Stimulated activated effector memory CD8-positive, alpha-beta T cell treated with anti-CD3 and anti-CD28 coated beads, Interleukin-12 subunit alpha, Interleukin-12 subunit beta, amount 100 ng/mL, for 72 hours (primary cell): ENCODE measurements at regions not wholly inside any gene's neighbourhood (a gene's known extent, or its start where the extent isn't known, plus 50 kb on each side); places are given as distances from the start of the nearest gene placed in this dataset.
A peak's percentile ranks its signal among the peaks of the same experiment; 100 is the strongest.

Source experiments
- ATAC-seq: fragments of 150-1000 bp; cut with Tn5 transposase; 2 replicates; pipeline ENCODE4 v1.10.0; 2021
- DNase-seq, 2 donors: peaks; one replicate each; pipeline ENCODE4 v3.0.0; 2021 to 2022; ENCODE audit warnings: low spot score in 2 of 2
- H3K27ac Mint-ChIP-seq: one replicate; pipeline ENCODE4 v1.8.0; 2022; ENCODE audit warnings: mild to moderate bottlenecking, mixed read lengths
- H3K36me3 Mint-ChIP-seq: one replicate; pipeline ENCODE4 v1.8.0; 2022; ENCODE audit warnings: mild to moderate bottlenecking, mixed read lengths
- H3K4me1 Mint-ChIP-seq: one replicate; pipeline ENCODE4 v1.8.0; 2022; ENCODE audit warnings: mixed read lengths
- H3K4me3 Mint-ChIP-seq: one replicate; pipeline ENCODE4 v1.8.0; 2022; ENCODE audit warnings: mild to moderate bottlenecking, mixed read lengths
- H3K9me3 Mint-ChIP-seq: one replicate; pipeline ENCODE4 v1.8.0; 2022; ENCODE audit warnings: mixed read lengths

DNA sequence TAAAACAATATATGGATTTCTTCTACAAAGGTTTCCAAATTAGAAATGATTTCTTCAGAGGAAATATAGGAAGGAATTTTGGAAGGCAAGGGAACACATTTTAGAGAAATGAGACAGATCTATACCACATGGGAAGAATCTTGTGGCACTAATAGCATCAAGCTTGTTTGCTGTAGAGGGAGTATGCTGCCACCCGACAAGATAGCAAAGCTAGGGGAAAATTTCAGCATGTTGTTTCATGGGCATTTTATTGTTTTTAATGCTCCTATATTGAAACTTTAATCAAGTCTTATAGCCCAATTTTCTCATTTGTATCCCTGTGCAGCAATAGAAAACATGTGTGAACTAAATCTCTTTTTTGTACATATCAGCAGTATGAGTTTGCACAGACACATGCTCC lies 551.7 kb upstream of the INTU start:
- Mint-ChIP-seq H3K4me1 (no peaks in the 10 kb centered on the region), H3K9me3 (peaks cover 11% of the 10 kb centered on the region), H3K27ac (no peak overlapping the region), H3K36me3 (no peaks in the 10 kb centered on the region), H3K4me3 (no peak overlapping the region)
- ATAC-seq (no peak), DNase-seq (no peak)

DNA sequence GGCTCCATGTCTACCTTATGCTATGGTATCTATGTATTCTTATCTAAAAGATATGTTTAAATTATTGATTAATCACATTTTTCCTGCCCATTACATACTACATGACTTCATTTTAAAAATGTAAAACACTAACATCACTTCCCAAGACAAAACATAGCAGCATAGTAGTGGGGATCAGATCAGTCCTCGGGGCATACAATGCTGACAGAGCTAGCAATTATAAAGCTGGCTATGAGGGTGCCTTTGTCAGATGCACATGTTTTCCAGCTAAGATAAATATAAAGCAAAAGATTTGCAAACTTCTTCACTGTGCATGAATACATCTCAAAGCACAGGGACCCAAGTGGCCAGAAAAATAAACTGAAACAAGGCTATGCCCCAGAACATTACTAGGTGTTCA lies 549.8 kb upstream of the INTU start:
- H3K27ac Mint-ChIP-seq: no peak overlapping the region
- H3K36me3 Mint-ChIP-seq: no peaks in the 10 kb centered on the region
- no peak overlapping the region for H3K4me3 Mint-ChIP-seq
- H3K9me3 Mint-ChIP-seq: peaks cover 16% of the 10 kb centered on the region
- ATAC-seq (no peak), DNase-seq (no peak)
- H3K4me1 Mint-ChIP-seq: no peaks in the 10 kb centered on the region

DNA sequence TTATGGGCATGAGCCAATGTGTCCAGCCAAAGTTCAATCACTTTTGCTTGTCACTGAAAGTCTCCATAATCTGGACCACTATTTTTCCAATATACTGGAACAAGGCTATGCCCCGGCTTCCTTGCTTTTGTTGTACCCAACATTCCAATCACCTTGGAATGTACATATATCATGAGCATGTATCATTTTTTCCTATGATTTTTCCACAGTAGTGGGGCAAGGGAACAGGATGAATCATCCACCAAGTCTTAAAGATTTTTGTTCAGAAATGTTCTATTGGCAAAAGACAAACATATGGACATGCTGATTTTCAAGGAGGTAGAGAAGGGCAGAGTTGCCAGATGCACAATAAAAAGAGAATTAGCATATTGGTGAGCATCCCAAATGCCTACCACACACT lies 548.1 kb upstream of the INTU start:
- Mint-ChIP-seq H3K4me3 (no peak overlapping the region), H3K27ac (no peak overlapping the region), H3K4me1 (no peaks in the 10 kb centered on the region), H3K9me3 (peaks cover 25% of the 10 kb centered on the region), H3K36me3 (no peaks in the 10 kb centered on the region)
- DNase-seq: no peak
- ATAC-seq: no peak

DNA sequence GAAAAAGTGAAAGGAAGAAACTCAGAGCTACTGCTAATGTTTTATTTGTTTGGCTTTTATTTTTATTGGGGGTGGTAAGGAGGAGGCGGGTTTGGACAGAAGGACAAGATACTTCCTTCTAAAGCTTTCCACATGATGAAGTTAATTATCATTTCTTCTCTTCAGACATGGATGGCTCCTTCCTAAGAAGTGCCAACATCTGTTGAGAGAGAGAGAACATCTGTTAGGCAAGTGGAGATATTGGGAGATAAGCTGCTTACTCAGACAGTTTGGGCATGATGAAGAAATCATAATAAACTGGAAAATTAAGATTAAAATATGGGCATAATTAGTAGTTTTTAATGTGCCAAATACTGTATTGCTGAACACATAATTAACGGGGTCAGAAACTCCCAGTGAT lies 535.7 kb upstream of the INTU start:
- DNase-seq (no peak), ATAC-seq (no peak)
- Mint-ChIP-seq H3K9me3 (peaks cover 10% of the 10 kb centered on the region), H3K4me3 (no peak overlapping the region), H3K36me3 (no peaks in the 10 kb centered on the region), H3K27ac (no peak overlapping the region), H3K4me1 (no peaks in the 10 kb centered on the region)

DNA sequence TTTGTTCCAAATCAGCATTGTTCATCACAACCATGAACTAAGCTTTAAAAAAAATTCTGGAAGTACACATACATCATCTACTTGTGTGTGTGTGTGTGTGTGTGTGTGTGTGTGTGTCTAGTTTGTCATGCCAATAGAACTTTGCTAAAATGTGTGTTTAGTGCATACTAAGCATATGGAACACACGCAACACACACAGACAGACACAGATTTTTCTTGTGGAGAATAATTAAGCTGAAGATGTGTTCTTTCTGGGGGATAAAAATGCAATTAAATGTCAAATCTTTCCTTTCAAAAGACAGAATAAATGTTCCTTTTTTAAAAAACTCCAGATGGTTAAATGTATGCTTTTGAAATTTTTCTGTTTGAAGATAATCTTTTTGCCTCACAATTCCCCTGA lies 530.4 kb upstream of the INTU start:
- Mint-ChIP-seq H3K36me3 (no peaks in the 10 kb centered on the region), H3K27ac (no peak overlapping the region), H3K9me3 (peaks cover 18% of the 10 kb centered on the region), H3K4me1 (no peaks in the 10 kb centered on the region), H3K4me3 (no peak overlapping the region)
- no peak for DNase-seq
- no peak for ATAC-seq

DNA sequence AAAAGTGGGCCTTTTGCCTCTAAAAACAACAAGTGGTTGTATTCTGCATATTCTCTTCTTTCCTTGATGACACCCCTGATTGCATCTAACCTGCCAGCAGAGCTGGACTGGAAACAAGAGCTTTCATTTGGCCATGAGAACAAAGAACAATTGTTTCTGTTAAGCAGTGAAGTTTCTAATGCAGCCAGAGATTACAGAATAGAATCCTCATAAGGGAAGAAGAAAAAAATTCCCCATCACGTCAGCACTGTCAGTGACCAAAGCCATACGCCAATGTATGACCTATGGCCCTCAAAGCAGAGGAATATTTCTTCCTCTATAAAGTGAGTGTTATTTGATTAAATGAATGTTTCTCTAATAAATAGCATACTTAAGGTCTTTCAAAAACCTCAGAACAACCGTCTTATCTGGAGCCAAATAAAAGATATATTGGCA lies 529.1 kb upstream of the INTU start:
- Mint-ChIP-seq H3K4me1 (no peaks in the 10 kb centered on the region), H3K27ac (no peak overlapping the region), H3K4me3 (no peak overlapping the region), H3K9me3 (peaks cover 21% of the 10 kb centered on the region), H3K36me3 (no peaks in the 10 kb centered on the region)
- no peak for DNase-seq
- no peak for ATAC-seq

DNA sequence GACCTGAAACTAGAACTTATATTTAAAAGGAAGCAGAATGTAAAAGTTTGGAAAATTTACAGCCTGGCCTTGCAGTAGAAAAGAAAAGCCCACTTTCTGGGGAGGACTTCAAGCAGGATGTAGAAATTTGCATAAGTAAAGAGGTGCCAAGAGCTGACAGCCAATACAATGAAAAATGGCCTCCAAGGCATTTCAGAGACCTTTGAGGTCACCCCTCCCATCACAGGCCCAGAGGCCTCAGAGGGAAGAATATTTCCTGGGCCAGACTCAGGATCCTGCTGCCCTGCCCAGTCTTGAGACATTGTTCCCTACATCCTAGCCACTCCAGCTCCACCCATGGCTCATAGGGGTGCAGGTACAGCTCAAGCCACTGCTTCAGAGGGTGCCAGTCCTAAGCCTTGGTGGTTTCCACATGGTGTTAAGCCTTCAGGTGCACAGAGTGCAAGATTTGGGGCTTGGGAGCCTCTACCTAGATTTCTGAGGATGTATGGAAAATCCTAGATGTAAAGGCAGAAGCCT lies 518.9 kb upstream of the INTU start:
- ATAC-seq (peak; percentile 8), DNase-seq (no peak)
- Mint-ChIP-seq H3K36me3 (no peaks in the 10 kb centered on the region), H3K4me3 (no peak overlapping the region), H3K9me3 (peaks cover 8% of the 10 kb centered on the region), H3K27ac (no peak overlapping the region), H3K4me1 (no peaks in the 10 kb centered on the region)

DNA sequence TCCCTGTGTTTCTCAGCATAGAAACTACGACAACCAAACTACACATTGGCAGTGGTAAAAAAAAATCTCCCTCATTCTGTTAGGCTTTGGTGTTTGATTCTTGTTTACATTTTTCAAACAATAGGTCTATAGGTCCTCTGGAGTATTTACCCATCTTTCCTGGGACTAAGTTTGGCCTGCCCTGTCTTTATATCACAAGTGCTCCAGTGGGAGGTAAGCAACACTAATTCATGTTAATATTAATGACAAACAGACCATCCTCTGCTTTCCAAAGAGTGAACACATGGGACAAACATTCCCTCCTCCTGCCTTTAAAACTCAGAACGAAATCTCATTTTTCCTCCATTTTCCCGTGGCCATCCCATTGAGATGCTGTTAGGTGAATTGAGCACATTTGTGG lies 514.1 kb upstream of the INTU start:
- DNase-seq (no peak), ATAC-seq (no peak)
- Mint-ChIP-seq H3K4me1 (no peaks in the 10 kb centered on the region), H3K36me3 (no peaks in the 10 kb centered on the region), H3K9me3 (peaks cover 9% of the 10 kb centered on the region), H3K27ac (no peak overlapping the region), H3K4me3 (no peak overlapping the region)

DNA sequence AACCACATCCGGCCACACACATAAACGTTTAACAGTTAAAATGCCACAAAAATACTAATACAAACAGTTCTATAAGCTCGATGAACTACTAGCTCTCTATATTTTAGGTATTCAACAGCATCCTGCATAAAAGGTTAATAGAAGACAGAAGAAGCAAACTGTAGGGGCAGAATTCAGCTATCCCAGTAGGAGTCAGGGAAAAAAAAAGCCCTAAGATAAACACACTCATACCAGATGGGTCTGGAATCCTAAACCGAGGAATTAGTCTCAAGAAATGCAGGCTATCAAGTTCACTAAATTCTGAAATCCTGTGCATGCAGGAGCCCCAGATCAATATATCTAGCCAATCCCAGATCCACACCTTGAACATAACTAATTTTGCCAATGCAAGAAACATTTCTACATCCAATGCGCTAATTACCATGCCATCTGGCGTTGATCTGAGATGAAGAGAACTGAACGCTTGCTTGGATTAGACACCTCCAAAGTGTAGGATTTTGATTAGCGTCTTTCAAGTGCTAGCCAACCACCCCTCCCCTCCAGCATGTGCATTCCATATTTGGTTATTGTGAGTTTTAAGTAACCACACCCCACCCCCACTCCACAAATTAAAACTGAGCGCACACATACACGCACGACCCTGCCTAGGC lies 512.2 kb upstream of the INTU start:
- H3K4me1 Mint-ChIP-seq: no peaks in the 10 kb centered on the region
- no peak for ATAC-seq
- H3K4me3 Mint-ChIP-seq: no peak overlapping the region

DNA sequence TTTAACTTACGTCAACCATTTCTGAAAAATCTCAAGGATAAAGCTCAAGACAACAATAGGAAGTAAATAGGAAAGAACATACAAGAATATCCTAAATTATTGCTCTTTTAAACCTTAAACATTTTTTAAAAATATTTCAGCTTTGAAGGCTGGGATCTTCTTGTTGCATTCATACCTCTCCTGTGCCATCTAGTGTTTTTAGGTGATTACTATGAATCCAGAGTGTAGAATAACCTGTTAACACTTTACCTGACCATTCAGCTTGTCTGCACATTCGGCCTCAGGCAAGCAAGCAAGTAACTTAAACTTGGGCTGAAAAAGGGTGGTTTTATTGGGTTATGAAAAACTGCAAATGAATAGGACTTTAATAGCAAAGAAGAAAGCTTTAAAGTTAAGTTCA lies 507.8 kb upstream of the INTU start:
- no peaks in the 10 kb centered on the region for H3K4me1 Mint-ChIP-seq
- DNase-seq (no peak), ATAC-seq (no peak)
- H3K4me3 Mint-ChIP-seq: no peak overlapping the region
- no peak overlapping the region for H3K27ac Mint-ChIP-seq
- no peaks in the 10 kb centered on the region for H3K36me3 Mint-ChIP-seq
- peaks cover 6% of the 10 kb centered on the region for H3K9me3 Mint-ChIP-seq

More for the DNA sequence above, 512.2 kb upstream of the INTU start:
- Mint-ChIP-seq H3K36me3 (no peaks in the 10 kb centered on the region), H3K9me3 (peaks cover 6% of the 10 kb centered on the region), H3K27ac (no peak overlapping the region)
- DNase-seq: no peak

DNA sequence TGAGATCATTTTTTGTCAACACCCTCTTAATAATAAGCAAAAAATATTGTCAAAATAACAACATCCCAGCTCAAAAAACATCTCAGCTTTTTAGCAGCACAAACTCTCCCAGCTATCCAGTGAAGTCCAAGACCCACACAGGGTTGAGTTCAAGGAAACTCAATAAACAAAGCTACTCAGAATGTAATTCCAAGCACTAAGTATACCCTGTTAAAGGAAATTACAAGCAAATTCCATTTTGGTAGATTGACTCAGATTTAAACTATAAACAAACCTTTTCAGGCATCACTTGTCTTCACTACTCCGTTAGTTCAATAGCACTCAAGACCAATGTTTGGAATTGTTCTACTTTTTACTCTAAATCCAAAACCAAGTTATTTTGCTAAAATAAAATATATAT lies 506.0 kb upstream of the INTU start:
- Mint-ChIP-seq H3K36me3 (no peaks in the 10 kb centered on the region), H3K27ac (no peak overlapping the region), H3K4me3 (no peak overlapping the region), H3K4me1 (no peaks in the 10 kb centered on the region), H3K9me3 (peaks cover 6% of the 10 kb centered on the region)
- no peak for ATAC-seq
- no peak for DNase-seq

DNA sequence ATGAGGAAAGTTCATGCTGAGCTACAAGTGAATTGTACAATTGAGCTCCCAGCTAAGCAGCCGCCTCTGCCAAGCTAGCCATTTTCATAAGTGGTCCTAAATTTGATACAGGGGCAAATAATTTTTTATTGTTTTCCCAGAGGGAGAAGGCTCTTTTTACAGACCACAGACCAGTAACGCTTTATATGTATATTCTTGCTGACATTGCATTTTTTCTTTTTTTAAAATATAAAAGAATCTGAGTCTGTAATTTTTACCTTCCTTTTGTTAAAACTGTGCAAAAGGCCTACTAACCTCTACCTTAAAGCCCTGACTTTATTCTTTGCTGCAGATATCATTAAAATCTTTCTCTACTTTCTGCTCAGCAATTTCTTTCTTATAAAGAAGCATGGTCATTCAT lies 501.2 kb upstream of the INTU start:
- ATAC-seq: no peak
- H3K36me3 Mint-ChIP-seq: no peaks in the 10 kb centered on the region
- no peak overlapping the region for H3K4me3 Mint-ChIP-seq
- H3K9me3 Mint-ChIP-seq: peaks cover 4% of the 10 kb centered on the region
- no peak for DNase-seq
- no peaks in the 10 kb centered on the region for H3K4me1 Mint-ChIP-seq
- no peak overlapping the region for H3K27ac Mint-ChIP-seq

DNA sequence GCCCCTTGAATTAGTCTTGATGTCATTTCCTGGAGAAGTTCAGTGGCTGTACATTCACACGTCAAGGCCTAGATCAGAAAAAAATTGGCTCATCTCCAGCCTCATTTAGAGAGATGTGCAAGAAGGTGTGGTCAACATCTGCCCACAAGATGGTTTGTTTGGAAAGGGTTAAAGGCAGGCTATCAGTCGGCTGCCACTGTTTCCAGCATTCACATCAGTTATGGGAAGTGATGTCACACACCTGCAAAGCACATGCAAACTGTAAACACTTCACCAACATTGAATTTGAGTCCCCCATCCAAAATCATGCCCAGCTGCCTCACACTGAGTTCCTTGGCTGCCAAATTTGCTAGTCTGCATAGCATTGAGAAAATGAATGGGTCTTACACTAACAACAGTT lies 498.3 kb upstream of the INTU start:
- H3K4me1 Mint-ChIP-seq: no peaks in the 10 kb centered on the region
- H3K27ac Mint-ChIP-seq: no peak overlapping the region
- H3K9me3 Mint-ChIP-seq: peaks cover 4% of the 10 kb centered on the region
- H3K36me3 Mint-ChIP-seq: no peaks in the 10 kb centered on the region
- ATAC-seq: no peak
- DNase-seq: no peak
- no peak overlapping the region for H3K4me3 Mint-ChIP-seq

DNA sequence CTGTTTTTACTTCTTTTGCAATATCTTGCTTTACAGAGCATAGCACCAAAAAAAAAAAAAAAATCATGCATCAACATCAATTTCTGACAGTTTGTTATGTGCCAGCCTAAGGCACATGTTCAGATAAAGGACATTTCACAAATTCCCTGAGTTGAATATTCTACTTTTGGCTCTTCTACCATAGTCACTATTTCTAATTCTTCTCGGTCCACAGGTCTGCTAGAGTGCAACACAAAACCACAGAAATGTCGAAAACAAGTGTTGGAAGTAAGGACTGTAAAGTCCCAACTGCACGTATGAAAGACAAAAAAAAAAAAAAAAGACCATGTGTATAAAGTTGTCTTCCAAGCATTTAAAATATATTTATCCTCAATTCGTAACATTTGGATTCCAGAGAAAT lies 494.2 kb upstream of the INTU start:
- DNase-seq (no peak), ATAC-seq (no peak)
- Mint-ChIP-seq H3K4me3 (no peak overlapping the region), H3K9me3 (peaks cover 9% of the 10 kb centered on the region), H3K36me3 (no peaks in the 10 kb centered on the region), H3K4me1 (no peaks in the 10 kb centered on the region), H3K27ac (no peak overlapping the region)

DNA sequence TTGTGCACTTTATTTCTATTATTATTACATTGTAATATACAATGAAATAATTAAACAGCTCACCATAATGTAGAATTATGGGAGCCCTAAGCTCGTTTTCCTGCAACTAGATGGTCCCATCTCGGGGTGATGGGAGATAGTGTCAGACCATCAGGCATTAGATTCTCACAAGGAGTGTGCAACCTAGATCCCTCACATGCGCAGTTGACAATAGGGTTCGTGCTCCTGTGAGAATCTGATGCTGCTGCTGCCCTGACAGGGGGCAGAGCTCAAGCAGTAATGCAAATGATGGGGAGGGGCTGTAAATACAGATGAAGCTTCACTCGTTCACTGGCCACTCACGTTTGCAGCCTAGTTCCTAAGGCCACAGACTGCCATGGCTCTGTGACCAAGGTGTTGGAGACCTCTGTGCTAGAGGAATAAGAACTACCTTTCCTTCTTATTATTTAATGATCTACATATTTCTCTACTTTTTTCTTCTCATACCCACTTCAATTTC lies 492.9 kb upstream of the INTU start:
- no peaks in the 10 kb centered on the region for H3K36me3 Mint-ChIP-seq
- H3K27ac Mint-ChIP-seq: no peak overlapping the region
- H3K4me1 Mint-ChIP-seq: no peaks in the 10 kb centered on the region
- ATAC-seq (no peak), DNase-seq (no peak)
- H3K9me3 Mint-ChIP-seq: peaks cover 9% of the 10 kb centered on the region
- no peak overlapping the region for H3K4me3 Mint-ChIP-seq

DNA sequence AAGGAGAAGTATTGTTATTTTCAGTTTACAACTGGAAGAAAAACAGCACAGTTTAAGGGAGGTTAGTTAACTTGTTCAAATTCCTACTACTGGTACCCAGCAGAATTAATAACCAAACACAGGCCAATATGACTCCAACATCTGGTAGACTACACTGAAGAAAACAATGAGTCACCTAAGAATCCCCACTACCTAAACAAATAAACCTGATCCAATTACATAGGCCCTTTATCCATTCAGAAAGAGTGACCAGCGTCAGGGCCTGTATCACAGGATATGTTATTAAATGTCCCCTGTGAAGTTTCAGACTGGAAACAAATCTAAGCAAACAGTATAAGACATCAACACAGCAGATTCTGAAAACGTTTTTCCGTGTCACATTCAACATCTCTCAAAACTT lies 492.5 kb upstream of the INTU start:
- H3K4me1 Mint-ChIP-seq: no peaks in the 10 kb centered on the region
- ATAC-seq (no peak), DNase-seq (no peak)
- H3K36me3 Mint-ChIP-seq: no peaks in the 10 kb centered on the region
- H3K27ac Mint-ChIP-seq: no peak overlapping the region
- H3K9me3 Mint-ChIP-seq: peaks cover 9% of the 10 kb centered on the region
- no peak overlapping the region for H3K4me3 Mint-ChIP-seq

DNA sequence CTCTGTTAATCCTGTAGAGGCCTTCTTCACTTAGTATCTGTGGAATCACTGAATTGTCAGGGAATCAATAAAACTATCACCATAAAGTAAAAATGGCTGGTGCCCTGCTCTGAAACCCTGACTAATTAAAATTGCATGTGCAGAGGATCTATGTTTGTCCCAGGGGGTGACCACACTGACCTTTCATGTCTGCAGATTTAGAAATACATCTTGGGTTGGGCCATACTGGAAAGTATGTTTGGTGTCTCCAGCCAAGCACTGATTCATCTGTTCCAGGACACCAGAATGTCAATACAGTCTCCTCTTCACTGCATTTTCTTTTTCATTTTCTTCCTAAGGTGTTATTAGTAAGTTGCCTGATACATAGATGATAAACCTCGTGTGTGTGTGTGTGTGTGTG lies 490.9 kb upstream of the INTU start:
- peaks cover 6% of the 10 kb centered on the region for H3K9me3 Mint-ChIP-seq
- H3K27ac Mint-ChIP-seq: no peak overlapping the region
- no peaks in the 10 kb centered on the region for H3K4me1 Mint-ChIP-seq
- no peak overlapping the region for H3K4me3 Mint-ChIP-seq
- DNase-seq (no peak), ATAC-seq (no peak)
- no peaks in the 10 kb centered on the region for H3K36me3 Mint-ChIP-seq
